GM10248 (cell line): ENCODE measurements at regions not wholly inside any gene's neighbourhood (a gene's known extent, or its start where the extent isn't known, plus 50 kb on each side); places are given as distances from the start of the nearest gene placed in this dataset.
"Not testable (repeated sequence)": the region's sequence is repeated elsewhere in the genome, so short reads cannot be mapped to it uniquely, and the experiment has no call there.

Experiments used
- CTCF ChIA-PET: fragments of 300-600 bp; sonication (Branson Sonifier 250); formaldehyde crosslinking; extraction: SDS; loops from one replicate; lab custom pipeline; 2021; ENCODE audit warnings: antibody characterized with exemption; lab: Yijun Ruan, JAX
- POLR2A ChIA-PET: fragments of 350-650 bp; sonication (Branson Sonifier 250); formaldehyde crosslinking; extraction: SDS; loops from one replicate; lab custom pipeline; 2020; ENCODE audit warnings: antibody characterized with exemption; lab: Yijun Ruan, JAX
- DNase-seq: peaks from one replicate; pipeline ENCODE4 v3.0.0; 2012; ENCODE audit errors: extremely low spot score
- TF ChIP-seq, protein P1 (sequence below): IDR thresholded peaks from 2 replicates; pipeline ENCODE4 v1.5.1; 2012; ENCODE audit warnings: mild to moderate bottlenecking, low read depth; ENCODE audit errors: extremely low read depth, missing control alignments, control extremely low read depth

GRCh38 chr15:79161837-79162508, 71.4 kb upstream of the RASGRF1 start:
- DNase-seq, result no peak
- TF ChIP-seq, protein P1, sequence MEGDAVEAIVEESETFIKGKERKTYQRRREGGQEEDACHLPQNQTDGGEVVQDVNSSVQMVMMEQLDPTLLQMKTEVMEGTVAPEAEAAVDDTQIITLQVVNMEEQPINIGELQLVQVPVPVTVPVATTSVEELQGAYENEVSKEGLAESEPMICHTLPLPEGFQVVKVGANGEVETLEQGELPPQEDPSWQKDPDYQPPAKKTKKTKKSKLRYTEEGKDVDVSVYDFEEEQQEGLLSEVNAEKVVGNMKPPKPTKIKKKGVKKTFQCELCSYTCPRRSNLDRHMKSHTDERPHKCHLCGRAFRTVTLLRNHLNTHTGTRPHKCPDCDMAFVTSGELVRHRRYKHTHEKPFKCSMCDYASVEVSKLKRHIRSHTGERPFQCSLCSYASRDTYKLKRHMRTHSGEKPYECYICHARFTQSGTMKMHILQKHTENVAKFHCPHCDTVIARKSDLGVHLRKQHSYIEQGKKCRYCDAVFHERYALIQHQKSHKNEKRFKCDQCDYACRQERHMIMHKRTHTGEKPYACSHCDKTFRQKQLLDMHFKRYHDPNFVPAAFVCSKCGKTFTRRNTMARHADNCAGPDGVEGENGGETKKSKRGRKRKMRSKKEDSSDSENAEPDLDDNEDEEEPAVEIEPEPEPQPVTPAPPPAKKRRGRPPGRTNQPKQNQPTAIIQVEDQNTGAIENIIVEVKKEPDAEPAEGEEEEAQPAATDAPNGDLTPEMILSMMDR, result no peak
- ChIA-PET CTCF (interaction anchor here (2.1 kb wide), 1 partner anchor 23 kb away, joined by 7 read pairs; no protein-coding TSS in a partner anchor), POLR2A (no interaction called here)

GRCh38 chr15:79160211-79160610, 69.6 kb upstream of the RASGRF1 start:
- ChIA-PET CTCF (interaction anchor here (2.1 kb wide), 1 partner anchor 24 kb away, joined by 7 read pairs; no protein-coding TSS in a partner anchor), POLR2A (no interaction called here)
- DNase-seq, result no peak
- TF ChIP-seq, protein P1, result no peak

DNA sequence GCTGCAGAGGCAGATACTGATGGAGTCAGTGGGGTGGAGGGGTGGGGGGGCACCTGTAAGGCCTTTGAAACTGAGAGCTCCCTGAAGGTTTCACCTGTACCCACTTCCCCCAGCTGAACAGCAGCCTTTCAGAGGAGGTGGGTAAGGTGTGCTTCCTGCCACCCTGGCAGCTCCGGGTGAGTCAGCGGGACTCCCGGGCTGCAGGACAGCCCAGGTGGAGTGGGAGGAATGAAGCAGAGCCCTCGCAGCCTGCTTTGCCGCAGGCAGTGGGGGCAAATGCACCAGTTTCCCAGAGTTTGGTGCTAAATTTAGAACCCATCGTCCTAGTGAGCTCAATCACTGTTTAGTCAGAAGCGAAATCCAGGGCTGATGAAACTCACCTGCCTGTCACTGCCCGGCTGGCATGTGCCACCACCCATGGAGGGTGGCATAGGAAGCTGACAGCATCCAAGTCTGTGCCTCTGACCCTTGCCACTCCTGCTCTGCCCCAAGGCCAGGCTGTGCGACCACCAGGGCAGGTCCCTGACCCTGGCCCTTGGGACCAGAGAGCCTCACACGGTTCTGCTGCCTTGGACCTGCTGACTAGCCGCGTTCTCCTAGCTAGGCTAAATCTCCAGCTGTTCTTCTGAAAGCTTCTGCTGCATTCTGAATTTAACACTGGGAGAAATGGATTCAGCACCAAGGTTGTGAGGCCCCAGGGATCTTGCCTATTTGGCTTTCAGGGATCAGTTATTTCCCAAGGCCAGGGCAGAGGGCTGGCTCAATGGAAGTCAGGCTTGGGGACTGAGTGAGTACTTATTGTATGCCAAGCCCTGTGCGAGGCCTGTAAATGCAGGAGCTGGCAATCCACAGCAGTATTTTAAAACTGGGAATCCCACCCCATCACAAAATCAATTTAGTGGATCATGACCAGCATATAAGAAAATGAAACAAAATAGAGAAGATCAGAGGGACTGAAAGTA, 67.3 kb upstream of the RASGRF1 start:
- TF ChIP-seq, protein P1, result no peak
- POLR2A ChIA-PET, result no interaction called here
- CTCF ChIA-PET, result interaction anchor here (1.2 to 2.3 kb wide), 7 partner anchors 8 to 131 kb away, joined by 3 to 11 read pairs (median 5); no protein-coding TSS in a partner anchor
- DNase-seq, result no peak

- no peak for DNase-seq
- ChIA-PET POLR2A (no interaction called here), CTCF (interaction anchor here (1.2 to 2.3 kb wide), 6 partner anchors 9 to 128 kb away, joined by 3 to 11 read pairs (median 5); no protein-coding TSS in a partner anchor)
- TF ChIP-seq, protein P1, result no peak
These were observed 66.3 kb upstream of the RASGRF1 start for GRCh38 chr15:79156704-79157375.

DNA sequence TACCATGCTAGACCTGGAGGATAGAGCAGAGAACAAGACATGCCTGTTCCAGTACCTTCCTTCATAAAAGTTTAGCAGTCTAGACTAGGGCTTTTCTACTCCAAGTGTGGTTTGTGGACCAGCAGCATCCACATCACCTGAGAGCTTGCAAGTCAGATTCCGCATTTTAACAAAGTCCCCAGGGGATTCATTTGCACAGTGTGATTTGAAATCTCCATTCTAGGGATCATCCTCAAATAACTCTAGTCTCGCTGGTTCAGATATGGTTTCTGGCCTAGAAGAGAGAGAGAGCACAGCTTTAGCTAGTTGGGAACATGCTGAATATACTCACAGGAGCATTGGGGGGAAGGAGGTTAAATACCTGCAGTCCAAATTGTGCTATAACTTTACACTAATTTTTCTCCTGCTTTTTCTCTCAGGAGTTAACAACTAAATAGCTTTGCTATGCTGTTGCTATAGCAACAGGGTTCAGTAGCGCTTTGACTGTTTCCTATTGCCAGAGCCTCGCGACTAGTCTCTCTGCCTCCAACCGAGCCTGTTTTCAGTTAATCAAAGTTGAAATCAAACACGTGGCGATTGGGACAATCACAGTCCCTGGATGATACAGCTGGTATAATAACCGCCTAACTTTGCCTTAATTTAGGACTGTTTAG, 64.0 kb upstream of the RASGRF1 start:
- ChIA-PET CTCF (interaction anchor here (1.9 kb wide), 1 partner anchor 11 kb away, joined by 4 read pairs; no protein-coding TSS in a partner anchor), POLR2A (no interaction called here)
- DNase-seq, result no peak
- TF ChIP-seq, protein P1, result no peak

- POLR2A ChIA-PET, DNase-seq: not testable (repeated sequence)
- CTCF ChIA-PET, result interaction anchor here (1.4 to 1.8 kb wide), 2 partner anchors 9 to 11 kb away, joined by 3 to 4 read pairs; no protein-coding TSS in a partner anchor
These were observed 53.7 kb upstream of the RASGRF1 start for GRCh38 chr15:79144290-79144689.
